ENCODE measurements at regions not wholly inside any gene's neighbourhood (a gene's known extent, or its start where the extent isn't known, plus 50 kb on each side); places are given as distances from the start of the nearest gene placed in this dataset.
A peak's percentile ranks its signal among the peaks of the same experiment; 100 is the strongest.

DNA sequence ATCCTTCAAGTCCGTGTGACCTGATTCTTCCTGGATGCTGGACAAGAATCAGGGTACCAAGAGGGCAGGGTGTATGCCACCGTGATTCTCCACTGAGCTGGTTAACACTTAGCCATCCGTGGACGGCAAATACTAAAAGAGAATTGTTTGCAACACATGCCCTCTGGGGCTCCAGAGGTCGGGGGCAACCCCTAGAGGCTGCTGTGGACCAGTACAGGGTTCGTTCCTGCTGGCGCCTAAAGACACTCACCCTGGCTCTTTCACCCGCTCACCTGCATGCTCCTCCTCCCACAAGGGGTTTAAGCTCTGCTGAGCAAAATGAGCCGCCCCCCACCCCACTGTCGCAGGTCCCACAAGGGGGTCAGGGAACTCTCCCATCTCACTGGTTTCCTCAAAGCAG lies 148.7 kb upstream of the ITGB1 start:
- Histone ChIP-seq H3K14ac (ENCODE audit: insufficient read length) (no peak overlapping the region), H4K20me1 (replicated peaks in 1 of 2; ENCODE audit: control insufficient read depth in 1 of 2, insufficient read depth in 2 of 2, low read length in 2 of 2) (no peaks in the 10 kb centered on the region), H3K4ac (replicated peaks; ENCODE audit: insufficient read length, low read depth, low read length) (no peak overlapping the region), H4K5ac (ENCODE audit: insufficient read length, low read depth, low read length) (no peak overlapping the region), H3K36me3 (ENCODE audit: control insufficient read depth in 2 of 4, insufficient read depth in 4 of 4, low read length in 3 of 4) (no peaks in the 10 kb centered on the region), H3K79me1 (ENCODE audit: low read depth, low read length) (no peaks in the 10 kb centered on the region), H2BK12ac (ENCODE audit: low read depth, low read length) (0 out of 2 replicates have a peak overlapping the region, but pooled peaks have one; percentile 13), H3K4me1 (replicated peaks in 1 of 4; ENCODE audit: control insufficient read depth in 3 of 4, insufficient read depth in 4 of 4, low read length in 3 of 4) (peaks cover 0 to 11% (median 6%) of the 10 kb centered on the region in 4 experiments; a peak in 5 of 7 replicates), H2BK5ac (ENCODE audit: low read depth, low read length) (no peak overlapping the region), H2BK20ac (ENCODE audit: low read length) (peak overlapping the region; percentile 75; the same call in 1 of the 2 replicates), H3K9ac (replicated peaks in 1 of 4; ENCODE audit: extremely low read depth in 1 of 4, low read depth in 3 of 4, low read length in 3 of 4) (no peak overlapping the region), H2AK5ac (ENCODE audit: low read depth, low read length) (no peak overlapping the region), H4K8ac (ENCODE audit: extremely low read depth, insufficient read depth, low read length) (no peak overlapping the region), H3K27me3 (replicated peaks in 1 of 4; ENCODE audit: control insufficient read depth in 3 of 4, extremely low read depth in 1 of 4, insufficient read depth in 3 of 4, low read length in 3 of 4) (no peaks in the 10 kb centered on the region), H3K79me2 (ENCODE audit: control insufficient read depth in 1 of 2, insufficient read depth in 2 of 2, low read length in 2 of 2) (no peaks in the 10 kb centered on the region), H3K18ac (ENCODE audit: extremely low read depth, low read length) (no peak overlapping the region), H2AFZ (ENCODE audit: low read length) (0 out of 2 replicates have a peak overlapping the region, but pooled peaks have one; percentile 48), H3K23ac (ENCODE audit: insufficient read length) (no peak overlapping the region), H3K9me3 (ENCODE audit: insufficient read depth in 2 of 2, low read depth in 1 of 2, low read length in 1 of 2) (no peaks in the 10 kb centered on the region), H2BK15ac (ENCODE audit: low read length) (0 out of 2 replicates have a peak overlapping the region, but pooled peaks have one; percentile 6), H3K4me3 (ENCODE audit: extremely low read depth in 1 of 4, insufficient read depth in 2 of 4, low read depth in 3 of 4, low read length in 4 of 4) (no peak overlapping the region), H3K23me2 (ENCODE audit: low read depth, low read length) (no peaks in the 10 kb centered on the region), H3K56ac (replicated peaks; ENCODE audit: insufficient read length, low read depth, low read length) (no peak overlapping the region), H2BK120ac (replicated peaks; ENCODE audit: low read depth, low read length) (no peak overlapping the region), H4K91ac (replicated peaks; ENCODE audit: insufficient read length, low read length) (no peak overlapping the region), H3K4me2 (ENCODE audit: insufficient read depth in 1 of 2, low read depth in 2 of 2, low read length in 2 of 2) (no peak overlapping the region), H3K27ac (ENCODE audit: low read depth, low read length) (no peak overlapping the region)
- POLR2A ChIA-PET (ENCODE audit: partially characterized antibody): interaction anchor here (1.3 kb wide), 1 partner anchor 10 kb away, joined by 3 read pairs; no protein-coding TSS in a partner anchor
- CTCF ChIA-PET (ENCODE audit: partially characterized antibody): interaction anchor here (0.8 to 8.7 kb wide), 13 partner anchors 11 to 214 kb away, joined by 3 to 47 read pairs (median 4); no protein-coding TSS in a partner anchor
- FAIRE-seq (no peak), DNase-seq (ENCODE audit: low read depth in 1 of 2, low spot score in 2 of 2) (peak in 1 of 2 experiments; percentile 58)
- TF ChIP-seq KDM4A (IDR thresholded peaks at IDR 0.05; ENCODE audit: low read depth, low read length, severe bottlenecking) (no peak), RAD21 (IDR thresholded peaks at IDR 0.05 in 1 of 2, conservative IDR thresholded peaks at IDR 0.05 in 1 of 2; ENCODE audit: low read depth in 2 of 2, low read length in 2 of 2) (peak; percentile 54 to 64)
- TF ChIP-seq, protein P1, sequence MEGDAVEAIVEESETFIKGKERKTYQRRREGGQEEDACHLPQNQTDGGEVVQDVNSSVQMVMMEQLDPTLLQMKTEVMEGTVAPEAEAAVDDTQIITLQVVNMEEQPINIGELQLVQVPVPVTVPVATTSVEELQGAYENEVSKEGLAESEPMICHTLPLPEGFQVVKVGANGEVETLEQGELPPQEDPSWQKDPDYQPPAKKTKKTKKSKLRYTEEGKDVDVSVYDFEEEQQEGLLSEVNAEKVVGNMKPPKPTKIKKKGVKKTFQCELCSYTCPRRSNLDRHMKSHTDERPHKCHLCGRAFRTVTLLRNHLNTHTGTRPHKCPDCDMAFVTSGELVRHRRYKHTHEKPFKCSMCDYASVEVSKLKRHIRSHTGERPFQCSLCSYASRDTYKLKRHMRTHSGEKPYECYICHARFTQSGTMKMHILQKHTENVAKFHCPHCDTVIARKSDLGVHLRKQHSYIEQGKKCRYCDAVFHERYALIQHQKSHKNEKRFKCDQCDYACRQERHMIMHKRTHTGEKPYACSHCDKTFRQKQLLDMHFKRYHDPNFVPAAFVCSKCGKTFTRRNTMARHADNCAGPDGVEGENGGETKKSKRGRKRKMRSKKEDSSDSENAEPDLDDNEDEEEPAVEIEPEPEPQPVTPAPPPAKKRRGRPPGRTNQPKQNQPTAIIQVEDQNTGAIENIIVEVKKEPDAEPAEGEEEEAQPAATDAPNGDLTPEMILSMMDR (IDR thresholded peaks at IDR 0.05; ENCODE audit: control extremely low read depth in 1 of 3, insufficient read depth in 1 of 3, low read depth in 1 of 3, low read length in 3 of 3): peak; percentile 47 to 50 (median 49)
- WGBS, 2 experiments (ENCODE audit: extremely low coverage in 1 of 2, insufficient coverage in 1 of 2, insufficient read length in 1 of 2, insufficient replicate concordance in 2 of 2, low coverage in 1 of 2, low lambda C conversion rate in 2 of 2, missing lambda C conversion rate in 1 of 2): 48% methylated on average over 10 of the region's 10 CpGs; no CpG with 5 or more reads in 1 of the 2 experiments

All from H1 (cell line).